HCT116 (cell line): ENCODE measurements at regions not wholly inside any gene's neighbourhood (a gene's known extent, or its start where the extent isn't known, plus 50 kb on each side); places are given as distances from the start of the nearest gene placed in this dataset.
A peak's percentile ranks its signal among the peaks of the same experiment; 100 is the strongest.

Experiments used
- ATAC-seq: fragments of 200-7000 bp; cut with Tn5 transposase; 2 replicates; pipeline ENCODE4 v1.9.1; 2020; ENCODE audit warnings: mild to moderate bottlenecking, moderate library complexity
- BruUV-seq: library from RNA; stranded (reverse); fragments of 400-500 nt; replicated peaks from 2 replicates; lab custom pipeline; 2021; lab: Mats Ljungman, UMichigan
- CTCF ChIA-PET: fragments of 300-600 bp; sonication (Branson Sonifier 250); formaldehyde crosslinking; loops from one replicate; lab custom pipeline; 2021; ENCODE audit warnings: antibody characterized with exemption; lab: Charles Lee
- POLR2A ChIA-PET: fragments of 300-600, 350-600 bp; sonication (Branson Sonifier 250); formaldehyde crosslinking; loops from one replicate; lab custom pipeline; 2021; ENCODE audit warnings: antibody characterized with exemption; lab: Charles Lee
- RAD21 ChIA-PET, 2 experiments: fragments of 300-600 bp; sonication (Branson Sonifier 250); formaldehyde crosslinking; loops; one replicate each; lab custom pipeline; 2023; ENCODE audit warnings: low total read pairs in 2 of 2; ENCODE audit not compliant: uncharacterized antibody in 2 of 2, unreplicated experiment in 2 of 2, low non-redundant PET in 1 of 2; lab: Charles Lee
- DNase-seq: peaks from one replicate; pipeline ENCODE4 v3.0.0-alpha.2; 2010; ENCODE audit warnings: low read depth, low spot score
- H2AFZ ChIP-seq: fragments of 200-600 bp; shearing (Covaris generic), sonication (generic); 2 replicates; pipeline ENCODE4 v1.6.1; 2017; ENCODE audit warnings: low read depth, mixed run types, mixed read lengths, antibody characterized with exemption, low read length; ENCODE audit not compliant: poor library complexity, severe bottlenecking
- H3K27ac ChIP-seq: 2 replicates; pipeline ENCODE4 v1.5.1; 2012; ENCODE audit warnings: low read depth, low read length
- H3K27me3 ChIP-seq: fragments of 200-600 bp; sonication (generic); 2 replicates; pipeline ENCODE4 v1.6.1; 2016; ENCODE audit warnings: mixed run types, low read length, mixed read lengths; ENCODE audit not compliant: insufficient read depth
- H3K36me3 ChIP-seq, 2 experiments: fragments of 200-500 bp in 1 of 2; fragments of 200-600 bp in 1 of 2; sonication (Bioruptor generic) in 1 of 2; sonication (generic) in 1 of 2; 2 replicates each; pipeline versions ENCODE4 v1.5.1 to v1.6.1; 2014 to 2016; ENCODE audit warnings: low read length in 2 of 2, inconsistent platforms in 1 of 2, mixed read lengths in 1 of 2, mixed run types in 1 of 2; ENCODE audit not compliant: insufficient read depth in 2 of 2, control insufficient read depth in 1 of 2
- H3K4me1 ChIP-seq, 2 experiments: fragments of 200-600 bp in 1 of 2; sonication (generic) in 1 of 2; 2 replicates each; pipeline versions ENCODE4 v1.5.1 to v1.6.1; 2012 to 2017; ENCODE audit warnings: low read length in 2 of 2, inconsistent platforms in 1 of 2, mild to moderate bottlenecking in 1 of 2, mixed read lengths in 1 of 2, mixed run types in 1 of 2, moderate library complexity in 1 of 2; ENCODE audit not compliant: insufficient read depth in 2 of 2, control insufficient read depth in 1 of 2
- H3K4me2 ChIP-seq: fragments of 200-600 bp; sonication (generic); 2 replicates; pipeline ENCODE4 v1.6.1; 2017; ENCODE audit warnings: mixed run types, low read length, mixed read lengths
- H3K4me3 ChIP-seq, 2 experiments: fragments of 200-600 bp in 1 of 2; sonication (generic) in 1 of 2; replicated peaks in 1 of 2; 2 replicates each; pipeline ENCODE4 v1.5.1; 2011 to 2016; ENCODE audit warnings: low read length in 2 of 2, control low read depth in 1 of 2, low read depth in 1 of 2, mild to moderate bottlenecking in 1 of 2, mixed read lengths in 1 of 2, mixed run types in 1 of 2
- H3K79me2 ChIP-seq: fragments of 200-600 bp; sonication (generic); 2 replicates; pipeline ENCODE4 v1.6.1; 2017; ENCODE audit warnings: mild to moderate bottlenecking, mixed run types, low read length, moderate library complexity, mixed read lengths; ENCODE audit not compliant: insufficient read depth
- H3K9ac ChIP-seq: fragments of 200-600 bp; sonication (generic); 2 replicates; pipeline ENCODE4 v1.6.1; 2016; ENCODE audit warnings: low read length, mixed read lengths
- H3K9me2 ChIP-seq: fragments of 200-600 bp; sonication (generic), shearing (Covaris generic); 2 replicates; pipeline ENCODE4 v1.6.1; 2017; ENCODE audit warnings: mixed run types, mild to moderate bottlenecking, moderate library complexity; ENCODE audit not compliant: insufficient read depth
- H3K9me3 ChIP-seq, 2 experiments: fragments of 200-500 bp in 1 of 2; fragments of 200-600 bp in 1 of 2; sonication (Bioruptor generic) in 1 of 2; sonication (generic) in 1 of 2; 2 replicates each; pipeline ENCODE4 v1.6.1; 2014 to 2017; ENCODE audit warnings: low read length in 2 of 2, mixed read lengths in 2 of 2, inconsistent platforms in 1 of 2, low read depth in 1 of 2, mild to moderate bottlenecking in 1 of 2, mixed run types in 1 of 2, moderate library complexity in 1 of 2; ENCODE audit not compliant: control insufficient read depth in 1 of 2, insufficient read depth in 1 of 2
- H4K20me1 ChIP-seq: fragments of 200-600 bp; sonication (generic), shearing (Covaris generic); 2 replicates; pipeline ENCODE4 v1.6.1; 2017; ENCODE audit warnings: mixed run types, mild to moderate bottlenecking, moderate library complexity; ENCODE audit not compliant: insufficient read depth
- CEBPB ChIP-seq: IDR thresholded peaks from 2 replicates; pipeline ENCODE4 v1.6.1; 2012; ENCODE audit warnings: low read depth
- ELF1 ChIP-seq: IDR thresholded peaks from 2 replicates; pipeline ENCODE4 v1.6.1; 2012; ENCODE audit warnings: low read depth, borderline replicate concordance
- FOSL1 ChIP-seq: IDR thresholded peaks from 2 replicates; pipeline ENCODE4 v1.6.1; 2012; ENCODE audit warnings: low read depth
- JUND ChIP-seq: IDR thresholded peaks from 2 replicates; pipeline ENCODE4 v1.6.1; 2012
- POLR2AphosphoS5 ChIP-seq: IDR thresholded peaks from 2 replicates; pipeline ENCODE4 v1.6.1; 2011; ENCODE audit warnings: mild to moderate bottlenecking, low read depth, low read length, moderate library complexity
- RAD21 ChIP-seq: IDR thresholded peaks from 2 replicates; pipeline ENCODE4 v1.6.1; 2012; ENCODE audit warnings: low read depth, mild to moderate bottlenecking
- SRF ChIP-seq: IDR thresholded peaks from 2 replicates; pipeline ENCODE4 v1.6.1; 2012; ENCODE audit warnings: low read depth
- intact Hi-C: fragments of 100-400 bp; cut with micrococcal nuclease; formaldehyde crosslinking; loops from 2 replicates; pipeline ENCODE4 v1.10.0; 2022

DNA sequence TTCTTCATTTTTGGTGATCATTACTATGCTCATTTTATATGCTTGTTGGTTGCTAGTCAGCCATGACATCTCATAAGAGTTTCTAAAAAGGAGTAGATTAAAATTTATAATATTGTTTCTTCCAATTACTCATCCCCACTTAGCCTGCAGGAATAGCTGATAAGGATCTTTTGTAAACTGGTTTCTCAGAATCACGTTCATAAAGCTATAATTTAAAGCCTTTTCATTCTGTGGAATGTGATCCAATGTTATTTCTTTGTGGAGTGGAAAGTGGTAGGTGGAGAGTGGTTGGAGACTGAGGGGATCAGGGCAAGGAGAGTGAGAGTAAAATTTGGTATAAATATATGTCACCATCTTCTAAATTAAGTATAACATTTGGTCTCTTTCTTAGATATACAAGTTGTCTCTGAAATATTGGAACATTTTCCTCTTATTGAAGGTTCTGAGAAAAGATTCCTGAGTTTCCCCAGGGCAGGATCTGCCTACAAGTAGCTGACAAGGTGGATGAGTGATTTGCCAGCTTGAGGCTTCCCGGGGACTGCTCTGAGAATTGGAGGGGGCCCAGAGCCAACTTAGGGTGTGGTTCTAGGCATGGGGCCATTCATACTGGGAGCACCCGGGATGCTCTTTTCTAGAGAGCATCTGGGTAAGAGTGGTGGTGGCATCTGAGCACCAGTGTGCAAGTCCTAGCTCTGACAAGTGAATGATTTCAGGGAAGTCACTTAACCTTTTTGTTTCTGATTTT, 116.4 kb downstream of the TBX19 start:
- H3K27me3 ChIP-seq, result no peaks in the 10 kb centered on the region
- TF ChIP-seq CEBPB (no peak), POLR2AphosphoS5 (no peak)
- TF ChIP-seq, all 23 proteins: peak for 0
- CTCF ChIA-PET, result no interaction called here
- Histone ChIP-seq H3K79me2 (no peaks in the 10 kb centered on the region), H3K36me3 (no peaks in the 10 kb centered on the region), H4K20me1 (no peaks in the 10 kb centered on the region), H3K4me1 (peaks cover 50 to 61% of the 10 kb centered on the region in 2 experiments), H3K9ac (no peak overlapping the region), H3K9me2 (no peaks in the 10 kb centered on the region), H3K27ac (peak overlapping the region; percentile 40), H3K9me3 (no peaks in the 10 kb centered on the region), H3K4me2 (peak overlapping the region; percentile 22), H2AFZ (peak overlapping the region; percentile 86), H3K4me3 (no peak overlapping the region)
- DNase-seq (no peak), ATAC-seq (peak; percentile 41; the same call in 1 of the 2 replicates)
- no TSS peak for BruUV-seq
- POLR2A ChIA-PET, result interaction anchor here (2.4 kb wide), 1 partner anchor 10 kb away, joined by 11 read pairs; no protein-coding TSS in a partner anchor
- intact Hi-C loops, result no loop called here
- RAD21 ChIA-PET, result no interaction called here

- H3K4me1 ChIP-seq, result peaks cover 56 to 68% of the 10 kb centered on the region in 2 experiments
Measured at GRCh38 chr1:168396508-168396907, 115.8 kb downstream of the TBX19 start.

More at GRCh38 chr1:168396508-168396907, 115.8 kb downstream of the TBX19 start:
- Histone ChIP-seq H3K79me2 (no peaks in the 10 kb centered on the region), H3K9me3 (no peaks in the 10 kb centered on the region), H3K4me3 (no peak overlapping the region), H3K36me3 (no peaks in the 10 kb centered on the region), H3K4me2 (no peak overlapping the region), H3K27me3 (no peaks in the 10 kb centered on the region), H3K9ac (no peak overlapping the region), H3K27ac (peak overlapping the region; percentile 40), H2AFZ (peak overlapping the region; percentile 86), H4K20me1 (no peaks in the 10 kb centered on the region), H3K9me2 (no peaks in the 10 kb centered on the region)
- ChIA-PET CTCF (interaction anchor here (1.0 kb wide), 1 partner anchor 54 kb away, joined by 3 read pairs; no protein-coding TSS in a partner anchor), RAD21 (no interaction called here), POLR2A (interaction anchor here (2.4 kb wide), 1 partner anchor 10 kb away, joined by 11 read pairs; no protein-coding TSS in a partner anchor)
- ATAC-seq (no peak), DNase-seq (no peak)
- intact Hi-C loops, result no loop called here
- no TSS peak for BruUV-seq
- TF ChIP-seq ELF1 (no peak), FOSL1 (no peak), RAD21 (no peak), JUND (no peak), SRF (no peak)
